Fibroblast of lung (primary cell): ENCODE measurements at regions not wholly inside any gene's neighbourhood (a gene's known extent, or its start where the extent isn't known, plus 50 kb on each side); places are given as distances from the start of the nearest gene placed in this dataset.

ENCODE experiments used
- DNase-seq, 2 donors: peaks; one replicate each; pipeline versions ENCODE4 v3.0.0 to v3.0.0-alpha.2; 2010; ENCODE audit warnings: low read depth in 2 of 2
- H2AFZ ChIP-seq: 2 replicates; pipeline ENCODE4 v1.5.1; 2012; ENCODE audit warnings: low read length, control low read depth, inconsistent platforms
- H3K27ac ChIP-seq: 2 replicates; pipeline ENCODE4 v1.5.1; 2011; ENCODE audit warnings: low read length, control low read depth; ENCODE audit not compliant: insufficient read depth
- H3K27me3 ChIP-seq: 2 replicates; pipeline ENCODE4 v1.5.1; 2011; ENCODE audit warnings: mild to moderate bottlenecking, low read length; ENCODE audit not compliant: control insufficient read depth, insufficient read depth
- H3K36me3 ChIP-seq: 2 replicates; pipeline ENCODE4 v1.5.1; 2011; ENCODE audit warnings: low read length; ENCODE audit not compliant: control insufficient read depth, insufficient read depth
- H3K4me1 ChIP-seq: 2 replicates; pipeline ENCODE4 v1.5.1; 2011; ENCODE audit warnings: low read length; ENCODE audit not compliant: control insufficient read depth, insufficient read depth; ENCODE audit errors: extremely low read depth
- H3K4me2 ChIP-seq: 2 replicates; pipeline ENCODE4 v1.5.1; 2011; ENCODE audit warnings: low read length, control low read depth; ENCODE audit not compliant: insufficient read depth; ENCODE audit errors: extremely low read depth
- H3K4me3 ChIP-seq, 4 experiments: fragments of 200-600 bp in 1 of 4; sonication (generic) in 1 of 4; replicated peaks in 1 of 4; 2 replicates each; pipeline ENCODE4 v1.5.1; 2011 to 2016; ENCODE audit warnings: low read length in 4 of 4, low read depth in 3 of 4, mild to moderate bottlenecking in 3 of 4, control low read depth in 2 of 4, inconsistent platforms in 1 of 4, mixed read lengths in 1 of 4; ENCODE audit not compliant: insufficient read depth in 1 of 4; ENCODE audit errors: control extremely low read depth in 1 of 4
- H3K79me2 ChIP-seq: 2 replicates; pipeline ENCODE4 v1.5.1; 2012; ENCODE audit warnings: mild to moderate bottlenecking, low read length, inconsistent platforms; ENCODE audit not compliant: control insufficient read depth, insufficient read depth
- H3K9ac ChIP-seq: 2 replicates; pipeline ENCODE4 v1.5.1; 2011; ENCODE audit warnings: mild to moderate bottlenecking, low read length, control low read depth; ENCODE audit not compliant: insufficient read depth
- H3K9me3 ChIP-seq: 2 replicates; pipeline ENCODE4 v1.5.1; 2012; ENCODE audit warnings: low read depth, low read length; ENCODE audit not compliant: control insufficient read depth, insufficient read depth
- H4K20me1 ChIP-seq: 2 replicates; pipeline ENCODE4 v1.5.1; 2011; ENCODE audit warnings: low read length; ENCODE audit not compliant: control insufficient read depth, insufficient read depth; ENCODE audit errors: extremely low read depth
- CTCF ChIP-seq, 2 donors: IDR thresholded peaks in 1 of 2; conservative IDR thresholded peaks in 1 of 2; 1 replicate in 1 of 2; 2 replicates in 1 of 2; pipeline ENCODE4 v1.5.1; 2011 to 2012; ENCODE audit warnings: low read length in 2 of 2, control low read depth in 1 of 2, inconsistent platforms in 1 of 2, low read depth in 1 of 2, mild to moderate bottlenecking in 1 of 2
- EZH2 ChIP-seq: IDR thresholded peaks from 2 replicates; pipeline ENCODE4 v1.5.1; 2012; ENCODE audit warnings: low read length, control low read depth, mild to moderate bottlenecking; ENCODE audit errors: missing control alignments

GRCh38 chr4:63851496-63851895 lies 557.8 kb downstream of the TECRL start:
- TF ChIP-seq CTCF (conservative IDR thresholded peaks at IDR 0.05 in 1 of 2, IDR thresholded peaks at IDR 0.05 in 1 of 2; ENCODE audit: low read depth in 1 of 2, low read length in 2 of 2) (no peak), EZH2 (no peak)
- Histone ChIP-seq H3K4me3 (no peak overlapping the region), H4K20me1 (no peaks in the 10 kb centered on the region), H3K4me2 (no peak overlapping the region), H3K79me2 (no peaks in the 10 kb centered on the region), H3K27ac (no peak overlapping the region), H3K9me3 (no peaks in the 10 kb centered on the region), H3K9ac (no peak overlapping the region), H3K4me1 (no peaks in the 10 kb centered on the region), H3K36me3 (no peaks in the 10 kb centered on the region), H3K27me3 (no peaks in the 10 kb centered on the region), H2AFZ (no peak overlapping the region)
- DNase-seq: no peak

GRCh38 chr4:63841266-63841665 lies 568.0 kb downstream of the TECRL start:
- H3K4me1 ChIP-seq: no peaks in the 10 kb centered on the region
- H2AFZ ChIP-seq: no peak overlapping the region
- H3K27me3 ChIP-seq: no peaks in the 10 kb centered on the region

DNA sequence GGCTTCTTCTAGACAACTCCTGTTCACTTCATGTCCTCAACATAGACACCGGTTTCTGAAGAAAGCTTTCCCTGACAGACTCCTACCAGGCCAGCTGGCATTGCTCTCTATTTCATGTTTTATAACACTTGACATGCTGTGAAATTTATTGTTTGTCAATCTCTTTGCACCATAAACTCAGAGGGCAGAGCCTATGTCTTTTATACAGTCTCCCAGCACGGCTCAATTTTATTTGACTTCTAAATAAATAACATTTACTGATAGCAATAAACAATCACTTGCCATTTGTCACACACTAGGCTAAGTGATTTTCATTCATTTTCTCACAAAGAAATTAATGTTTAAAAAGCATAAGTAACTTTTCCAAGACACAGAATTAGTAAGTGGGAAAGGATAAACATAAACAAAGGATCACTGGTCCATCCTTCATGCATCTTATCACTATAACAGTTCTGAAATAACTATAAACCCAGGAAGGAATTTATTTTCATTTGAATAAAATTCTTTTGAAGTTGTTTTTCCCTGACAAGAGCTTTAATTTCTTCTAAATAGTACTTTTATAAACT lies 577.6 kb downstream of the TECRL start:
- Histone ChIP-seq H3K4me3 (no peak overlapping the region), H4K20me1 (no peaks in the 10 kb centered on the region), H3K36me3 (no peaks in the 10 kb centered on the region), H3K27me3 (no peaks in the 10 kb centered on the region), H3K9ac (no peak overlapping the region), H3K4me2 (no peak overlapping the region), H3K79me2 (no peaks in the 10 kb centered on the region), H3K4me1 (no peaks in the 10 kb centered on the region), H2AFZ (no peak overlapping the region), H3K27ac (no peak overlapping the region), H3K9me3 (no peaks in the 10 kb centered on the region)
- no peak for TF ChIP-seq EZH2
- TF ChIP-seq CTCF (conservative IDR thresholded peaks at IDR 0.05 in 1 of 2, IDR thresholded peaks at IDR 0.05 in 1 of 2; ENCODE audit: low read depth in 1 of 2, low read length in 2 of 2): no peak
- DNase-seq: no peak

More at GRCh38 chr4:63841266-63841665, 568.0 kb downstream of the TECRL start:
- no peaks in the 10 kb centered on the region for H3K36me3 ChIP-seq
- DNase-seq: no peak
- H4K20me1 ChIP-seq: no peaks in the 10 kb centered on the region
- TF ChIP-seq EZH2 (no peak), CTCF (conservative IDR thresholded peaks at IDR 0.05 in 1 of 2, IDR thresholded peaks at IDR 0.05 in 1 of 2; ENCODE audit: low read depth in 1 of 2, low read length in 2 of 2) (no peak)
- no peaks in the 10 kb centered on the region for H3K79me2 ChIP-seq
- no peaks in the 10 kb centered on the region for H3K9me3 ChIP-seq
- H3K9ac ChIP-seq: no peak overlapping the region
- no peak overlapping the region for H3K27ac ChIP-seq
- H3K4me3 ChIP-seq: no peak overlapping the region
- no peak overlapping the region for H3K4me2 ChIP-seq
